Upper lobe of right lung (tissue), 1 donor: ENCODE measurements at regions not wholly inside any gene's neighbourhood (a gene's known extent, or its start where the extent isn't known, plus 50 kb on each side); places are given as distances from the start of the nearest gene placed in this dataset.
"Not testable (repeated sequence)": the region's sequence is repeated elsewhere in the genome, so short reads cannot be mapped to it uniquely, and the experiment has no call there.

Experiments used
- ATAC-seq: fragments of 200-7000 bp; cut with Tn5 transposase; one replicate; pipeline ENCODE4 v1.9.1; 2020; ENCODE audit warnings: mild to moderate bottlenecking, moderate library complexity
- DNase-seq: peaks from one replicate; pipeline ENCODE4 v3.0.0-alpha.2; 2020
- H3K27ac ChIP-seq: fragments of 200-600 bp; one replicate; pipeline ENCODE4 v1.8.0; 2022
- H3K27me3 ChIP-seq: fragments of 200-600 bp; one replicate; pipeline ENCODE4 v1.8.0; 2022; ENCODE audit warnings: mild to moderate bottlenecking
- H3K36me3 ChIP-seq: fragments of 200-600 bp; one replicate; pipeline ENCODE4 v1.8.0; 2022
- H3K4me1 ChIP-seq: fragments of 200-600 bp; one replicate; pipeline ENCODE4 v1.8.0; 2022
- H3K4me3 ChIP-seq: fragments of 200-600 bp; one replicate; pipeline ENCODE4 v1.8.0; 2022; ENCODE audit warnings: mild to moderate bottlenecking
- H3K9me3 ChIP-seq: fragments of 200-600 bp; one replicate; pipeline ENCODE4 v1.8.0; 2022
- intact Hi-C: fragments of 100-400 bp; cut with DNase I; formaldehyde crosslinking; loops from one replicate; pipeline ENCODE4 v1.11.0; 2022
- TF ChIP-seq, protein P1 (sequence below): fragments of 200-600 bp; IDR thresholded peaks from one replicate; pipeline ENCODE4 v1.8.0; 2022; ENCODE audit warnings: antibody characterized with exemption
- donor health status: DM: no; HTN: yes; CAD: no; lungs with severe emphysema.

DNA sequence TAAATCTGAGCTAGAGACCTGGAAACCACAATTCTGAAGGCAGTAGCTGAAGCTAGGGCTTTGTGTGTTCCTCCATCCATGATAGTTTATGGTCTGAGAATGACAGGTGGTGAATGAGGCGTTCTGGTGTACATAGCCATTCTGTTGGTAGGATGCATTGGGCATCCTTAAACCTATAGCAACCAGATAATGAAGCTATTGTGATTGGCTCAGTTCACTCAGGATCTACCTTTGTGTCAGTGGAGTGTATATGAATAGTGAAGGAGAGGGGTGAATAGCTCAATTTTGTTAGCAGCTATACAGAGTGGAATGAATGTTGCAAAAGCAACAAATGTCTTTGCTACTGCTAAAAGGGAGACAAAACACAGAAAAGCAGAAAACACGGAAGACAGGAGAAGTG is 80.0 kb upstream of the PCDH20 start:
- Histone ChIP-seq H3K4me1 (no peaks in the 10 kb centered on the region), H3K27ac (no peak overlapping the region), H3K36me3 (no peaks in the 10 kb centered on the region), H3K4me3 (no peak overlapping the region), H3K9me3 (no peaks in the 10 kb centered on the region), H3K27me3 (no peaks in the 10 kb centered on the region)
- ATAC-seq (no peak), DNase-seq (no peak)
- intact Hi-C loops = no loop called here
- TF ChIP-seq, protein P1, sequence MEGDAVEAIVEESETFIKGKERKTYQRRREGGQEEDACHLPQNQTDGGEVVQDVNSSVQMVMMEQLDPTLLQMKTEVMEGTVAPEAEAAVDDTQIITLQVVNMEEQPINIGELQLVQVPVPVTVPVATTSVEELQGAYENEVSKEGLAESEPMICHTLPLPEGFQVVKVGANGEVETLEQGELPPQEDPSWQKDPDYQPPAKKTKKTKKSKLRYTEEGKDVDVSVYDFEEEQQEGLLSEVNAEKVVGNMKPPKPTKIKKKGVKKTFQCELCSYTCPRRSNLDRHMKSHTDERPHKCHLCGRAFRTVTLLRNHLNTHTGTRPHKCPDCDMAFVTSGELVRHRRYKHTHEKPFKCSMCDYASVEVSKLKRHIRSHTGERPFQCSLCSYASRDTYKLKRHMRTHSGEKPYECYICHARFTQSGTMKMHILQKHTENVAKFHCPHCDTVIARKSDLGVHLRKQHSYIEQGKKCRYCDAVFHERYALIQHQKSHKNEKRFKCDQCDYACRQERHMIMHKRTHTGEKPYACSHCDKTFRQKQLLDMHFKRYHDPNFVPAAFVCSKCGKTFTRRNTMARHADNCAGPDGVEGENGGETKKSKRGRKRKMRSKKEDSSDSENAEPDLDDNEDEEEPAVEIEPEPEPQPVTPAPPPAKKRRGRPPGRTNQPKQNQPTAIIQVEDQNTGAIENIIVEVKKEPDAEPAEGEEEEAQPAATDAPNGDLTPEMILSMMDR = no peak

DNA sequence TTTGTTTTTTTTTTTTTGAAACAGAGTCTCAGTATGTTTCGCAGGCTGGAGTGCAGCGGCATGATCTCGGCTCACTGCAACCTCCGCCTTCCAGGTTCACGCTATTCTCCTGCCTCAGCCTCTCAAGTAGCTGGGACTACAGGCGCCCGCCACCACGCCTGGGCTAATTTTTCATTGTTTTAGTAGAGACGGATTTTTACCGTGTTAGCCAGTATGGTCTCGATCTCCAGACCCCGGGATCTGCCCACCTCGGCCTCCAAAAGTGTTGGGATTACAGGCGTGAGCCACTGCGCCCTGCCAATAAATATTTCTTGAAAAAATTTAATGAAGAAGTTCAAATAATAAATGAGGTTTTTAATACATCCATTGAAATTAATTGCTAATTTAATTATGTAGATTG is 77.9 kb upstream of the PCDH20 start:
- H3K27me3 ChIP-seq, H3K9me3 ChIP-seq, intact Hi-C loops, ATAC-seq, H3K4me1 ChIP-seq, H3K36me3 ChIP-seq, H3K27ac ChIP-seq, H3K4me3 ChIP-seq: not testable (repeated sequence)
- peak; percentile 20 for DNase-seq

DNA sequence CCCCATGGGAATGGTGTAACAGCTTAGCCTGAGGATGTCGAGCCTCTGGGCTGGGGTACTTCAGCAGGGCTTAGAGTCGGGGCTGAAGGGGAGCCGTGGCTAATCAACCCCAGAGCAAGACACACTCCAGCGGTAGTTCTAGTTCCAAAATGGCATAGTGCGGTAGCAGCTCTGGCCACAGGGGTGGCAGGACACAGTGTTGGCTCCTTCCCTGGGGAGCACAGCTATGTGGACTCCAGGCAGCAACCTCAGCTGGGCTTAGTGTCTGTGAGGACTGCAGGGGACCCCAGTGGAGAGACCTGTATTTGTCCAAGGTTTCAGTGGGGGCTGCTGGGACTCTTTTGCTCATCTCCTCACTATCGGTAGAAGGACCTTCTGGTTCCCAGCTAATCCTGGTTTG is 70.8 kb upstream of the PCDH20 start:
- no peaks in the 10 kb centered on the region for H3K9me3 ChIP-seq
- DNase-seq (no peak), ATAC-seq (peak; percentile 37)
- no peak overlapping the region for H3K4me3 ChIP-seq
- intact Hi-C loops = no loop called here
- H3K27ac ChIP-seq = no peak overlapping the region
- H3K27me3 ChIP-seq = no peaks in the 10 kb centered on the region
- TF ChIP-seq, protein P1 = no peak
- no peaks in the 10 kb centered on the region for H3K4me1 ChIP-seq
- no peaks in the 10 kb centered on the region for H3K36me3 ChIP-seq

DNA sequence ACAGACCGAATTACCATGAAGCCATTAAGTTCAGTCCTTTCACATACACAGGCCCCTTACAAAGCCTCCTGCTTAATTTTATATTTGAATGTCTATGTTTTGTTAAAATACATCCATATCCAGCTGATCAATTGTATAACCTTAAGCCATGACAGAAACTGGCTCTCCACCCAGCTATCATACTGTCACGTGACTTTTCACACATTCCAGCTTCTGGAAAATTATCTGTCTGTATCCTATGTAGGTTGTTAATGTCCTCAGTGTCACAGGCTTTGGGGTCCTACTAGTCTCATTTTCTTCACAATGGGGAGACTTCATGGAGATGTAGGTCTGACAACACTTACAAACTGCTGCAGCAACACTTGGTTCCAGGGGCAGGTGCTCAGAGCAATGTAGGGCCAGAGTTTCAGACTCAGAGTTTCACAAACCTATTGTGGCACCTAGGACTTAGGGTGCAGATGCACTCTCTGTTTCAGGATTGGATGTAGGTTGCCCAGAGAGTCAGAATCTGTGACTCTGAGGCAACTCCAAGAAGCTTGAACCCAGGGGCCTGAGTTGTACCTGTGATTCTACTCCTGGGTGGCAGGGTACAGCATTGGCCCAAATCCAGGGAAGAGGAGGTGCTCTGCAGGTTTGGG is 69.6 kb upstream of the PCDH20 start:
- H3K9me3 ChIP-seq = peaks cover 4% of the 10 kb centered on the region
- H3K4me3 ChIP-seq = no peak overlapping the region
- H3K27me3 ChIP-seq = no peaks in the 10 kb centered on the region
- no peaks in the 10 kb centered on the region for H3K4me1 ChIP-seq
- no peak overlapping the region for H3K27ac ChIP-seq
- intact Hi-C loops = no loop called here
- no peak for ATAC-seq
- H3K36me3 ChIP-seq = no peaks in the 10 kb centered on the region
- DNase-seq = no peak
- TF ChIP-seq, protein P1 = no peak

DNA sequence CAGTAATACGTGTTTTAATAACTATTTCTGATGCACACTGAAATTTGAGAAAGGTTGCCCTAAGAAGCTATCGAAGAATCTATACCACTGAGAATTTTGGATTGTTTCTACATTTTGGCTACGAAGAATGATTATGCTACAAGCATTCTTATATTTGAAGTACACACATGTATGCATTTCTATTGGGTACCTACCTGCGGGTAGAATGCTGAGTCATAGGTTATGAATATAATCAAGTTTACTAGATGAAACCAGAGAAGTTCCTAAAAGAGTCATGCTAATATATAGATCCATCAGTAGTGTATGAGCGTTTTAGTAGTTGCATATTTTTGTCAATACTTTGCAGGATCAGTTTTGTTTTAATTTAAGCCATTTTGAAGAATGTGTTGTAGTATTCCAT is 62.0 kb upstream of the PCDH20 start:
- Histone ChIP-seq H3K4me3 (no peak overlapping the region), H3K27ac (no peak overlapping the region), H3K4me1 (no peaks in the 10 kb centered on the region), H3K9me3 (peaks cover 4% of the 10 kb centered on the region), H3K27me3 (no peaks in the 10 kb centered on the region), H3K36me3 (no peaks in the 10 kb centered on the region)
- no peak for ATAC-seq
- TF ChIP-seq, protein P1 = no peak
- no peak for DNase-seq
- intact Hi-C loops = no loop called here

DNA sequence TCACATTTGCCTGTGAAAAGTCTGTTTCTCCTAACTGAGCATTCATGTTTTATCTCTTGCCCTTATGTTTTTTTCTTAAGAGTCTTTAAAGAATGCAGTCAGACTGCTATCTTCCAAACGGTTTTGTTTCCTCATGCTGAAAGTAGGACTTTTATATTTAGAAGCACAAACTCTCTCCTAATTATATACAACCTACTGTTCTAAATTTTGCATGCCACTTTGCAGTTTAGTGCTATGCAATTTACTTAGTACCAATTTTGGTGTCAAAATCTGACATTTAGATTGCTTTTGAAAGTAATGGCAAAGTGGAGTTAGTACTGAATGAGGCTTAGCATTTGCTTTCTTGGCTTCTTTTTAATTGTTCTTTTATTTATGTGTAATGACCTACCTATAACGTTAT is 55.1 kb upstream of the PCDH20 start:
- H3K27ac ChIP-seq = no peak overlapping the region
- H3K27me3 ChIP-seq = no peaks in the 10 kb centered on the region
- no peak for DNase-seq
- H3K9me3 ChIP-seq = no peaks in the 10 kb centered on the region
- no peaks in the 10 kb centered on the region for H3K36me3 ChIP-seq
- ATAC-seq = no peak
- H3K4me3 ChIP-seq = no peak overlapping the region
- H3K4me1 ChIP-seq = no peaks in the 10 kb centered on the region
- intact Hi-C loops = no loop called here
- TF ChIP-seq, protein P1 = no peak
